ENCODE measurements at regions not wholly inside any gene's neighbourhood (a gene's known extent, or its start where the extent isn't known, plus 50 kb on each side); places are given as distances from the start of the nearest gene placed in this dataset.

DNA sequence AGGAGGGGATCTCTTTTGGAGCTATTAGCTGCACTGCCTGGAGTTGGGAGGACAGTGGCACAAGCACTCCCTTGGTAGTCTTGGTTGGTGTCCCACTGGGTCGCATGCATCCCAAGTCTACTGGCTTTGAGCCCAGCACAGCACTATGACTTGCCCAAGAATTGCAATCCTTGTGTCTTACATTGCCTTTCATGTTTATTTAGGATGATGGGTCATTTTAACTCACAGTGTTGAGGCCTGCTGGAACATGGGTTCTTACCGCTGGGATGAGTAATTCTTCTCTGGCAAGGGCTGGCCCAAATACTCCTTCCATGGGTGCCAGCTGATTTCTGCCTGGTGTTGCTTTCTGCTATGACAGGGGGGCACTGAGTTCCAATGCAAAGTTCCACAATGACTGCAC is 185.5 kb downstream of the TEX13C start:
- no peak for TF ChIP-seq EZH2phosphoT487 (IDR thresholded peaks at IDR 0.05; ENCODE audit: low read length)
- TF ChIP-seq, protein P1, sequence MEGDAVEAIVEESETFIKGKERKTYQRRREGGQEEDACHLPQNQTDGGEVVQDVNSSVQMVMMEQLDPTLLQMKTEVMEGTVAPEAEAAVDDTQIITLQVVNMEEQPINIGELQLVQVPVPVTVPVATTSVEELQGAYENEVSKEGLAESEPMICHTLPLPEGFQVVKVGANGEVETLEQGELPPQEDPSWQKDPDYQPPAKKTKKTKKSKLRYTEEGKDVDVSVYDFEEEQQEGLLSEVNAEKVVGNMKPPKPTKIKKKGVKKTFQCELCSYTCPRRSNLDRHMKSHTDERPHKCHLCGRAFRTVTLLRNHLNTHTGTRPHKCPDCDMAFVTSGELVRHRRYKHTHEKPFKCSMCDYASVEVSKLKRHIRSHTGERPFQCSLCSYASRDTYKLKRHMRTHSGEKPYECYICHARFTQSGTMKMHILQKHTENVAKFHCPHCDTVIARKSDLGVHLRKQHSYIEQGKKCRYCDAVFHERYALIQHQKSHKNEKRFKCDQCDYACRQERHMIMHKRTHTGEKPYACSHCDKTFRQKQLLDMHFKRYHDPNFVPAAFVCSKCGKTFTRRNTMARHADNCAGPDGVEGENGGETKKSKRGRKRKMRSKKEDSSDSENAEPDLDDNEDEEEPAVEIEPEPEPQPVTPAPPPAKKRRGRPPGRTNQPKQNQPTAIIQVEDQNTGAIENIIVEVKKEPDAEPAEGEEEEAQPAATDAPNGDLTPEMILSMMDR (IDR thresholded peaks at IDR 0.05; ENCODE audit: low read length) = no peak

Measured in MM.1S (cell line).